HG03175 (cell line): ENCODE measurements at regions not wholly inside any gene's neighbourhood (a gene's known extent, or its start where the extent isn't known, plus 50 kb on each side); places are given as distances from the start of the nearest gene placed in this dataset.

Experiments used
- ATAC-seq: cut with Tn5 transposase; IDR thresholded peaks from one replicate; pipeline ENCODE4 v1.9.1; 2021; ENCODE audit warnings: mild to moderate bottlenecking, moderate library complexity; ENCODE audit not compliant: unreplicated experiment

DNA sequence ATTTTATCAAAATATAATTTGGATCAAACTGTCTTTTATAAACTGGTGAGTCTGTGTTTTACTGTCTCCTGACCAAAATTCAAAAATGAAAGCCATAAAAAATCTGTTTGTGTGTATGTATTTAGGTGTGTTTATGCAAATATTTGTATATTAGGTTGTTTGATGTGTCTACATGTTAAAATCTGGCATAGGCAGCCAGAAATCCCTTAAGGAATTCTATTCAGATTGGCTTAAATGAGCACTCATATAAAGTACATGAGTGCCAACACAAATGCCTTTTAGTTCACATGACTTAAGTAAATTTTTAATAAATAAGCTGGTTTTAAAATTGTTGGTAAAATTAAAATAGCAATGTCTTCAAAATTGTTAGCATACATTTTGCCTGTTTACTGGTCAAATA is 133.3 kb upstream of the GUCY1A2 start:
- ATAC-seq, result no peak

DNA sequence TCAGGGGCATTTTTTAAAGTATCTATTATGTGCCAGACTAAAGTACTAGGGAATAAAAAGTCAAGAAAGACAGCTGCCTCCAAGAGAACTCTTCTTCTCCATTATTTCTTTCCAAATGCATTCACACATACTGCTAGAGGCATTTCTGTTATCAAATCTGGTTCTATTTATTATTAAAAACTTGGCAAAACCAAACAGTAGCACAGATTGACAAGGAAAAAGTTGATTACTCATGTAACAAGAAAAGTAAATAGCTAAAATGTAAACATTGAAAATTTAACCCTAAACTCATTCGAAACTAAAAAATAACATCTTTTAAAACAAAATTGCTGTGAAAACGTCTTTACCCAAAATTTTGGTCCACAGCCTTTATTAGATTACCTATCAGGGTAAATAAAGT is 132.9 kb upstream of the GUCY1A2 start:
- ATAC-seq, result no peak

- ATAC-seq, result no peak
These were observed 122.7 kb upstream of the GUCY1A2 start for GRCh38 chr11:107140983-107141382.

DNA sequence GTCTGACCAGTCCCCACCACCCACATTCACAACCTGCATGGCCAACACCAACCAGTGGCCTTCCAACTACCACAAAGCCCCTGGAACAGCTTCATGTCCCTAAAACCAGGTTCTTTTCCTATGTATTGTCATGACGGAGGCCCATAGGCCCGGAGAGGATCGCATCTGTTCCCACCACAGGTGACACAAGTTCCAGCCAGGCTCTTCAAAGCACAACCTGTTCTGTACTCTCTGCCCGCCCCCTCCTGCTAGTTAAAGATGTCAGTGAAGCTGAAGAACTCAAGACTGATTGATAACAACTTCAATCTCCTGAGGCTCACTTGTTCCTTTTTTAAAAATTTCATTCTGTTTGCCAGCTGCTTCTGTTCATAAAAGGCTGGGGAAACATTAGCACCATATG is 121.1 kb upstream of the GUCY1A2 start:
- no peak for ATAC-seq

GRCh38 chr11:107136892-107137291 is 118.6 kb upstream of the GUCY1A2 start:
- ATAC-seq, result no peak

- ATAC-seq, result no peak
These were observed 113.5 kb upstream of the GUCY1A2 start for GRCh38 chr11:107131756-107132155.

GRCh38 chr11:107123022-107123421 is 104.7 kb upstream of the GUCY1A2 start:
- no peak for ATAC-seq

- no peak for ATAC-seq
These were observed 99.9 kb upstream of the GUCY1A2 start for GRCh38 chr11:107118025-107118720.

- no peak for ATAC-seq
These were observed 98.1 kb upstream of the GUCY1A2 start for GRCh38 chr11:107116358-107116757.

DNA sequence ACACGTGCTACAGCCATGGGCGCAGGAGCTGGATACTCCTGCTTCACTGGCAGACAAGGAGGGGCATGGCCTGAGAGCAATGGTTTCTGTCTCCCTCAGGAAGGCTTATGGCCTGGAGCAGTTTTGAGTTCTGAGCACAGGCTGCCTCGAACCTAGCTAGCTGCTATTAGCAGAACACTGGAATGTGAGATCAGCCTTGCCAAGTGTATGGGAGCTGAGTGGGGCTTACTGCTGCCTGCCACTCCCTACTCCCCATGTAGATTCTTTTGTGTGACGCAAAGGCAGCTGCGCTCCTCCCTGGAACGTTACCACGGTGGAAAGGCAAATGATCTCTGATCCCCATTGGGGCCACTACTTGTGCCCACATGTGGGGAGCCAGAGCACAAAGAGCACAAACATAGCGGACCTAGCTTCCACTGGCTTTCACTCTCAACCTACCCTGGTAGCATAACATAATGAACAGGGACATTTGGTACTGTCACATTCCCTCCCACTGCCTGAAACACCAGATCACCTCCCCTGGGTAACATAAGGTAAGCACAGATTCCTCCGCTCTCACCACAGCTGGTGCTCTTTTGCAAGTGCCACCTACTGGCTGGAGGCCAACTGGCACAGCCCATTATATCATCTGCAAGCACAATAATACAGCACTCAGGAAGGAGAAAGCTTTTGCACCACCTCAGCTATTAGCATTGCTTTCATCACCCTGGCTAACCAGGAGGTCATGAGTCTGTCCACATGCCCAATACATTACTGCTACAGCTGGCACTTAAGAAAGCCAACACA is 84.6 kb upstream of the GUCY1A2 start:
- ATAC-seq, result no peak

DNA sequence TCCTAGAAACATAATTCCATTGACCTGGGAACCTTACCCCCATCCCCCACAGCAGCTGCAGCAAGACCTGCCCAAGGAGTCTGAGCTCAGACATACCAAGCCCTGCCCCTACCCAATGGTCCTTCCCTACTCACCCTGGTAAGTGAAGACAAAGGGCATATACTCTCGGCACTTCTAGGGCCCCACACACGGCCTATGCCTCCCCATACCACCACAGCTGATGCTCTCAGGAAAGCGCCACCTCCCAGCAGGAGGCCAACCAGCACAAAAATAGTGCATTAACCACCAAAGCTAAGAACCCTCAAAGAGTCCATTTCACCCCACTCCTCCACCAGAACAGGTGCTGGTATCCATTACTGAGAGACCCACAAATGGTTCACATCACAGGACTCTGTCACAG is 74.4 kb upstream of the GUCY1A2 start:
- no peak for ATAC-seq

DNA sequence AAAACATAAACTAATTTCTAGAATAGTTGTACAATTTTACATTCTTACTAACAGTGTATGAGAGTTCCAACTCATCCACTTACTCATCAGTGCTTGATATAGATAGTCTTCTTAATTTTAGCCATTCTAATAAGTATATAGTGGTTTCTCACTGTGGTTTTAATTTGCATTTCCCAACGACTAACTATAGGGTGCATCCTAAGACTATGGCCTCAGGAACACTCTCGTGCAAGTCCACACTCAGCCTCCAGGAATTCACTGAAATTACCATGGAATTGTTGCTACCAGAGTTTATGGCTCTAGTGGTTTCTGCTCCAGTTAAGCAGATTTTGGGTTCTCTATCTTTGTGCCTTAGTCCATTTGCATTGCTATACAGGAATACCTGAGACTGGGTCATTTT is 60.1 kb upstream of the GUCY1A2 start:
- ATAC-seq, result no peak

GRCh38 chr11:107076832-107077231 is 58.6 kb upstream of the GUCY1A2 start:
- no peak for ATAC-seq

DNA sequence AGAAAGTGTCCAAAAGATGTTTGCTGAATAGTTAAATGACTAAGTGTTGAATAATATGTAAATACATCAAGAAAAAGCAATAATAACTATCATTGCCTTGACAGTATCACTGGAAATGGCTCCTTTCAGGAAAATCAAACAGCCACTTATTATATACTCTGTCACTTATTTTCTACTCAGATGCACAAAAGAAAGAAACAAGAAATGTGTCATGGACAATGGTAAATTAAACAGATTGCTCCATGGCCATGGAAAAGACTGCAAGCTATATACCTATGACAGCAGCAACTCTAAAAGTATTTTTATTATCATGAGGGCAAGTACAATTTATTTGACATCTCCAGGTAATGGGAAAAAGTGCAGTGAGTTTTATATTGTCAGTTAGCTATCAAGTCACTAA is 52.9 kb upstream of the GUCY1A2 start:
- no peak for ATAC-seq
